H1 (cell line): ENCODE measurements at regions not wholly inside any gene's neighbourhood (a gene's known extent, or its start where the extent isn't known, plus 50 kb on each side); places are given as distances from the start of the nearest gene placed in this dataset.

Experiments
- BCL11A ChIP-seq, 2 experiments: IDR thresholded peaks; one replicate each; pipeline ENCODE4 v1.6.1; 2011; ENCODE audit warnings: low read depth in 2 of 2, low read length in 2 of 2, mild to moderate bottlenecking in 2 of 2
- HDAC6 ChIP-seq: IDR thresholded peaks from one replicate; pipeline ENCODE4 v1.7.1; 2012; ENCODE audit warnings: low read depth, mild to moderate bottlenecking, inconsistent platforms, low read length, moderate library complexity
- NRF1 ChIP-seq: IDR thresholded peaks from 2 replicates; pipeline ENCODE4 v1.6.1; 2011; ENCODE audit warnings: mild to moderate bottlenecking, low read depth, low read length, improper control_type of control experiment
- SIRT6 ChIP-seq: IDR thresholded peaks from one replicate; pipeline ENCODE4 v1.7.1; 2012; ENCODE audit warnings: low read length, inconsistent platforms
- TCF12 ChIP-seq: IDR thresholded peaks from 2 replicates; pipeline ENCODE4 v1.6.1; 2011; ENCODE audit warnings: low read depth, mild to moderate bottlenecking, low read length

- TF ChIP-seq HDAC6 (no peak), BCL11A (IDR thresholded peaks at IDR 0.05; ENCODE audit: low read depth in 2 of 2, low read length in 2 of 2) (no peak), TCF12 (no peak), SIRT6 (no peak), NRF1 (no peak)
Measured at GRCh38 chr3:84175449-84175848, 783.3 kb upstream of the CADM2 start (continued).
